A549 (cell line): ENCODE measurements at regions not wholly inside any gene's neighbourhood (a gene's known extent, or its start where the extent isn't known, plus 50 kb on each side); places are given as distances from the start of the nearest gene placed in this dataset.

ENCODE experiments used
- ATAC-seq, 2 experiments: fragments of 200-7000 bp in 1 of 2; fragments of >200 bp in 1 of 2; cut with Nextera tagmentation in 1 of 2; cut with Tn5 transposase in 1 of 2; 3 replicates each; pipeline versions ENCODE4 v1.8.0 to v1.9.1; 2018 to 2020; ENCODE audit warnings: mild to moderate bottlenecking in 1 of 2, moderate library complexity in 1 of 2
- CTCF ChIA-PET: fragments of 300-600 bp; sonication (Branson Sonifier 250); formaldehyde crosslinking; extraction: SDS; loops from one replicate; lab custom pipeline; 2021; ENCODE audit warnings: antibody characterized with exemption, inconsistent platforms; lab: Yijun Ruan, JAX
- POLR2A ChIA-PET: fragments of 350-600 bp; formaldehyde crosslinking; extraction: SDS; loops from one replicate; lab custom pipeline; 2021; ENCODE audit warnings: antibody characterized with exemption, inconsistent platforms; lab: Yijun Ruan, JAX
- DNase-seq, 2 experiments: peaks; one replicate each; pipeline versions ENCODE4 v3.0.0 to v3.0.0-alpha.2; 2011 to 2016; ENCODE audit warnings: low read depth in 1 of 2, low spot score in 1 of 2
- FAIRE-seq: peaks from 2 replicates; lab custom pipeline; 2011; peaks lifted over from hg19 to GRCh38; lab: Jason Lieb, UNC
- H3K27ac ChIP-seq, 2 experiments: fragments of >200 bp; sonication (Bioruptor Twin); formaldehyde crosslinking; 3 replicates each; pipeline ENCODE4 v1.5.1; 2016 to 2017
- H3K4me1 ChIP-seq: fragments of >200 bp; sonication (Bioruptor Twin); formaldehyde crosslinking; 3 replicates; pipeline ENCODE4 v1.6.1; 2016
- H3K4me2 ChIP-seq: fragments of >200 bp; sonication (Bioruptor Twin); formaldehyde crosslinking; 3 replicates; pipeline ENCODE4 v1.6.1; 2016
- H3K4me3 ChIP-seq: fragments of >200 bp; sonication (Bioruptor Twin); formaldehyde crosslinking; 3 replicates; pipeline ENCODE4 v1.5.1; 2016
- H3K9me3 ChIP-seq: fragments of >200 bp; sonication (Bioruptor Twin); formaldehyde crosslinking; 3 replicates; pipeline ENCODE4 v1.6.1; 2016
- BHLHE40 ChIP-seq: IDR thresholded peaks from 2 replicates; pipeline ENCODE4 v1.6.1; 2012; ENCODE audit warnings: low read depth, low read length, inconsistent platforms
- CBX2 ChIP-seq: fragments of 200-600 bp; sonication (generic); IDR thresholded peaks from 2 replicates; pipeline ENCODE4 v1.6.1; 2016; ENCODE audit warnings: low read depth, mild to moderate bottlenecking, borderline replicate concordance
- CBX8 ChIP-seq: fragments of 200-600 bp; sonication (generic); IDR thresholded peaks from 2 replicates; pipeline ENCODE4 v1.6.1; 2016
- CHD2 ChIP-seq: fragments of 150-350 bp; IDR thresholded peaks from 2 replicates; pipeline ENCODE4 v1.6.1; 2014; ENCODE audit warnings: low read length; ENCODE audit not compliant: partially characterized antibody
- CTCF ChIP-seq: fragments of >200 bp; sonication (Bioruptor Twin); formaldehyde crosslinking; IDR thresholded peaks from 3 replicates; pipeline ENCODE4 v1.5.1; 2016
- E2F6 ChIP-seq: IDR thresholded peaks from 2 replicates; pipeline ENCODE4 v1.6.1; 2012; ENCODE audit warnings: low read depth, borderline replicate concordance
- EHF ChIP-seq: fragments of 250-450 bp; sonication (Bioruptor Pico); IDR thresholded peaks from 2 replicates; pipeline ENCODE4 v1.5.0; 2020; ENCODE audit warnings: mild to moderate bottlenecking
- EHMT2 ChIP-seq: fragments of 200-600 bp; sonication (generic); IDR thresholded peaks from 2 replicates; pipeline ENCODE4 v1.6.1; 2016; ENCODE audit warnings: antibody characterized with exemption, low read depth, mild to moderate bottlenecking, moderate library complexity
- ELK1 ChIP-seq: fragments of 150-350 bp; IDR thresholded peaks from 2 replicates; pipeline ENCODE4 v1.6.1; 2014; ENCODE audit warnings: low read depth, mild to moderate bottlenecking, low read length
- FOSB ChIP-seq: fragments of 250-450 bp; sonication (Bioruptor Pico); IDR thresholded peaks from 2 replicates; pipeline ENCODE4 v1.5.0; 2020; ENCODE audit warnings: mild to moderate bottlenecking, moderate library complexity
- HDAC2 ChIP-seq: fragments of 200-600 bp; sonication (generic); IDR thresholded peaks from 2 replicates; pipeline ENCODE4 v1.6.1; 2016
- HOXA7 ChIP-seq: fragments of 250-450 bp; sonication (Bioruptor Pico); IDR thresholded peaks from 2 replicates; pipeline ENCODE4 v1.5.0; 2020; ENCODE audit warnings: mild to moderate bottlenecking, moderate library complexity
- HOXB13 ChIP-seq: fragments of 250-450 bp; sonication (Bioruptor Pico); IDR thresholded peaks from 2 replicates; pipeline ENCODE4 v1.5.0; 2020; ENCODE audit warnings: low read depth, mild to moderate bottlenecking, moderate library complexity
- JUN ChIP-seq, 2 experiments: fragments of >200 bp; sonication (Bioruptor Twin); formaldehyde crosslinking; IDR thresholded peaks; 2 replicates in 1 of 2; 3 replicates in 1 of 2; pipeline ENCODE4 v1.6.1; 2016 to 2017
- MAX ChIP-seq: IDR thresholded peaks from 2 replicates; pipeline ENCODE4 v1.6.1; 2012
- MAZ ChIP-seq: fragments of 150-350 bp; IDR thresholded peaks from 2 replicates; pipeline ENCODE4 v1.6.1; 2014; ENCODE audit warnings: antibody characterized with exemption, low read depth, low read length, borderline replicate concordance
- MYC ChIP-seq: IDR thresholded peaks from 2 replicates; pipeline ENCODE4 v1.6.1; 2012; ENCODE audit warnings: mild to moderate bottlenecking, inconsistent platforms, low read length, improper control_type of control experiment, borderline replicate concordance
- NR3C1 ChIP-seq: fragments of >200 bp; sonication (Bioruptor Twin); formaldehyde crosslinking; IDR thresholded peaks from 3 replicates; pipeline ENCODE4 v1.6.1; 2017
- POLR2AphosphoS2 ChIP-seq: conservative IDR thresholded peaks from 2 replicates; pipeline ENCODE4 v1.6.1; 2012; ENCODE audit warnings: low read length, improper control_type of control experiment, inconsistent platforms
- RAD21 ChIP-seq, 2 experiments: fragments of >200 bp in 1 of 2; sonication (Bioruptor Twin) in 1 of 2; formaldehyde crosslinking in 1 of 2; IDR thresholded peaks in 1 of 2; conservative IDR thresholded peaks in 1 of 2; 2 replicates in 1 of 2; 3 replicates in 1 of 2; pipeline ENCODE4 v1.6.1; 2012 to 2018; ENCODE audit warnings: inconsistent platforms in 1 of 2
- RFX5 ChIP-seq: fragments of 450-650 bp; IDR thresholded peaks from 2 replicates; pipeline ENCODE4 v1.7.1; 2014; ENCODE audit warnings: antibody characterized with exemption, mild to moderate bottlenecking, moderate library complexity
- SMC3 ChIP-seq: fragments of >200 bp; sonication (Bioruptor Twin); formaldehyde crosslinking; IDR thresholded peaks from 3 replicates; pipeline ENCODE4 v1.6.1; 2018; ENCODE audit warnings: inconsistent platforms
- TFCP2L1 ChIP-seq: fragments of 250-450 bp; sonication (Bioruptor Pico); IDR thresholded peaks from 2 replicates; pipeline ENCODE4 v1.5.0; 2021; ENCODE audit warnings: mild to moderate bottlenecking
- WGBS: methylation state at CpG from one replicate; pipeline ENCODE4 v1.1.6; 2017; ENCODE audit errors: missing lambda C conversion rate; 5-methylcytosine and 5-hydroxymethylcytosine counted together

GRCh38 chr22:47284360-47284759 lies 521.9 kb downstream of the TBC1D22A start:
- DNase-seq = no peak
- Histone ChIP-seq H3K27ac (no peak overlapping the region), H3K4me3 (no peak overlapping the region), H3K9me3 (no peaks in the 10 kb centered on the region), H3K4me1 (peaks cover 8% of the 10 kb centered on the region; the same call in 2 of the 3 replicates), H3K4me2 (no peak overlapping the region)
- TF ChIP-seq NR3C1 = no peak
- no peak for TF ChIP-seq SMC3
- no peak for TF ChIP-seq MAZ
- no peak for TF ChIP-seq BHLHE40
- no peak for TF ChIP-seq JUN (IDR thresholded peaks at IDR 0.05)
- no peak for TF ChIP-seq MAX
- TF ChIP-seq FOSB (CRISPR knock-in tag) = no peak
- TF ChIP-seq EHF (CRISPR knock-in tag) = no peak
- TF ChIP-seq CHD2 = no peak
- TF ChIP-seq ELK1 = no peak
- FAIRE-seq = no peak
- no peak for ATAC-seq
- ChIA-PET POLR2A (no interaction called here), CTCF (interaction anchor here (1.6 kb wide), 1 partner anchor 19 kb away, joined by 3 read pairs; no protein-coding TSS in a partner anchor)
- WGBS = 52% methylated on average over 7 of the region's 8 CpGs

GRCh38 chr22:47283616-47284270 lies 521.3 kb downstream of the TBC1D22A start:
- POLR2A ChIA-PET = no interaction called here
- TF ChIP-seq MAX (no peak), TFCP2L1 (CRISPR knock-in tag) (no peak), HOXB13 (CRISPR knock-in tag) (no peak), CBX8 (no peak), JUN (IDR thresholded peaks at IDR 0.05) (no peak), POLR2AphosphoS2 (no peak), E2F6 (no peak), CHD2 (no peak), CBX2 (no peak), MYC (no peak), EHMT2 (no peak), SMC3 (no peak), HOXA7 (CRISPR knock-in tag) (no peak), CTCF (no peak), RFX5 (no peak), RAD21 (conservative IDR thresholded peaks at IDR 0.05 in 1 of 2, IDR thresholded peaks at IDR 0.05 in 1 of 2) (no peak), HDAC2 (no peak)
- ATAC-seq (no peak), DNase-seq (no peak), FAIRE-seq (no peak)
- no peaks in the 10 kb centered on the region for H3K9me3 ChIP-seq
- H3K4me2 ChIP-seq = no peak overlapping the region
- H3K4me1 ChIP-seq = peaks cover 8% of the 10 kb centered on the region; the same call in 2 of the 3 replicates
- CTCF ChIA-PET = interaction anchor here (1.6 kb wide), 1 partner anchor 19 kb away, joined by 3 read pairs; no protein-coding TSS in a partner anchor
- 65% methylated on average over 15 of the region's 17 CpGs for WGBS
- no peak overlapping the region for H3K4me3 ChIP-seq
- H3K27ac ChIP-seq = no peak overlapping the region
